Ureter (tissue), 1 donor: ENCODE measurements at regions not wholly inside any gene's neighbourhood (a gene's known extent, or its start where the extent isn't known, plus 50 kb on each side); places are given as distances from the start of the nearest gene placed in this dataset.
"Not testable (repeated sequence)": the region's sequence is repeated elsewhere in the genome, so short reads cannot be mapped to it uniquely, and the experiment has no call there.

Experiments used
- DNase-seq: peaks from one replicate; pipeline ENCODE4 v3.0.0-alpha.2; 2020; ENCODE audit warnings: low spot score
- donor health status: DM: yes; HTN: yes; CAD: no.

DNA sequence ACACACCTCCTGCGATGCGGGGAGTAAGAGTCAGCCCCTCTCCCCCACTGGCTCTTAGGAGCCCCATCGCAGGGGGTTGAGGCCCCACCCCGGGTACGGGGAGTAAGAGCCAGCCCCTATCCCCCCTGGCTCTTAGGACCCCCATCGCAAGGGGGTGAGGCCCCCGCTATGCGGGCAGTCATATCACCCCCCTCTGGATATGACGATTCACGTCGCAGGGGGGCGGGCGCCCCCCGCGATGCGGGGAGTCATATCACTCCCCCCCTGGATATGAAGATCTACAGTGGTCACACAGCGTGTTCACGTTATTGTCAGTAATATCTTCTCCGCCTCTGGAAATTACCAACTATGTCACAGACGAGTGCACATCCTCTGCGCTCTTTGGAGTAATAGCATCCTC lies 61.1 kb downstream of the DEFB131A start:
- DNase-seq = not testable (repeated sequence)

DNA sequence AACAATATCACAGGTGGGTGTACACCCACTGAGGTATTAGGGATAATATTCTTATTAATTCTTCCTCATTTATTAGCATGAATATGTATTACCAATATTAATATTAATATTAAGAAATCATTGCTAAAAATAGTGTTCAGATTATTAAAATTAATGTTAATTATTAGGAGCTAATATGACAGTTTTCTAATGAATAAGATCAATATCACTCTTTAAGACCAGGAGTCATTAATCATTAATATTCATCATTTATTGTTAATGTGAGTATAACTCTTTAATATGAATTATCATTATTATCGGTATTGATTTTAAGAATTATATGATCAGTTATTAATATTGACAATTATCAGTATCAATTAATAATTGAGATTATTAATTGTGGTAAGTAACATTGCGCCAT lies 62.5 kb downstream of the DEFB131A start:
- not testable (repeated sequence) for DNase-seq

DNA sequence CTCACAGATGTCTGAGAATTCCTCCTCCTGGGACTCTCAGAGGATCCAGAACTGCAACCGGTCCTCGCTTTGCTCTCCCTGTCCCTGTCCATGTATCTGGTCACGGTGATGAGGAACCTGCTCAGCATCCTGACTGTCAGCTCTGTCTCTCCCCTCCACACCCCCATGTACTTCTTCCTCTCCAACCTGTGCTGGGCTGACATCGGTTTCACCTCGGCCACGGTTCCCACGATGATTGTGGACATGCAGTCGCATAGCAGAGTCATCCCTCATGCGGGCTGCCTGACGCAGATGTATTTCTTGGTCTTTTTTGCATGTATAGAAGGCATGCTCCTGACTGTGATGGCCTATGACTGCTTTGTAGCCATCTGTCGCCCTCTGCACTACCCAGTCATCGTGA lies 68.7 kb downstream of the DEFB131A start:
- not testable (repeated sequence) for DNase-seq

DNA sequence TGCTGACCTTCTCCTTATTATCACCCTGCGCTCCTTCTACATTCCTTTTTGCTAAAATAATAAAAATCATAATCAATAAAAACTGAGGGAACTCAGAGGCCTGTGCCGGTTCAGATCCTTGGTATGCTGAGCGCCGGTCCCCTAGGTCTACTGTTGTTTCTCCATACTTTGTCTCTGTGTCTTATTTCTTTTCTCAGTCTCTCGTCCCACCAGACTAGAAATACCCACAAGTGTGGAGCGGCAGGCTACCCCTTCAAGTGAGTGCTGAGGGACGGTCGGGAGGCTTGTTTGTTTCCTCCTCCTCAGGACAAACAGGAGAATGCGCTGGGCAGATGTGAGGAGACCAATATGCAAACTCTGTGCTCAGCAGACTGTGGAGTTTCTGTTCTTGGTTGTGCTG lies 75.4 kb downstream of the DEFB131A start:
- not testable (repeated sequence) for DNase-seq

DNA sequence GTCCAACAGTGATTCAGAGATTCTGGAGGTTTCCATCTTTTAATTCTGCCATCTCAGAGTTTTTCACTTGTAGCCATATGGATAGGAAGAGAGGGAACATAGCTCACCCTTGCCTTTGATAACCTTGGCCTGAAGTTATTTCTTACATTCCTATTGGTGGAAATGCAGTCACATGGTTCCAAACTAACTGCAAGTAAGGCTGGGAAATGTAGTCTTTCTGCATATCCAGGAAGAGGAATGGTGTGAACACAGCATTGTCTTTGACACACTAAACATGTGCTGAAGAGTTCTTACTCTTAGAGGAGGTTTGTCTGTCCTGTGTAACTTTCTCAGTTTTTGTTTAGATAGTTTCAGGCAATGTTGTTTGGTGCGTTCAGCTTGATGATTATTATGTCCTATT lies 78.7 kb downstream of the DEFB131A start:
- DNase-seq = not testable (repeated sequence)

DNA sequence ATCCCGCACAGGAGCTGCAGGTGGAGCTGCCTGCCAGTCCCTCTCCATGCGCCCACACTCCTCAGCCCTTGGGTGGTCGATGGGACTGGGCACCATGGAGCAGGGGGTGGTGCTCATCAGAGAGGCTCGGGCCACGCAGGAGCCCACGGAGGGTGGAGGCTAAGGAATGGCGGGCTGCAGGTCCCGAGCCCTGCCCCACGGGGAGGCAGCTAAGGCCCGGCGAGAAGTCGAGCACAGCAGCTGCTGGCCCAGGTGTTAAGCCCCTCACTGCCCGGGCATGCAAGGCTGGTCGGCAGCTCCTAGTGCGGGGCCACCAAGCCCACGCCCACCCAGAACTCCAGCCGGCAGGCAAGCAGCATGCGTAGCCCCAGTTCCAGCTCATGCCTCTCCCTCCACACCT lies 80.2 kb downstream of the DEFB131A start:
- not testable (repeated sequence) for DNase-seq

DNA sequence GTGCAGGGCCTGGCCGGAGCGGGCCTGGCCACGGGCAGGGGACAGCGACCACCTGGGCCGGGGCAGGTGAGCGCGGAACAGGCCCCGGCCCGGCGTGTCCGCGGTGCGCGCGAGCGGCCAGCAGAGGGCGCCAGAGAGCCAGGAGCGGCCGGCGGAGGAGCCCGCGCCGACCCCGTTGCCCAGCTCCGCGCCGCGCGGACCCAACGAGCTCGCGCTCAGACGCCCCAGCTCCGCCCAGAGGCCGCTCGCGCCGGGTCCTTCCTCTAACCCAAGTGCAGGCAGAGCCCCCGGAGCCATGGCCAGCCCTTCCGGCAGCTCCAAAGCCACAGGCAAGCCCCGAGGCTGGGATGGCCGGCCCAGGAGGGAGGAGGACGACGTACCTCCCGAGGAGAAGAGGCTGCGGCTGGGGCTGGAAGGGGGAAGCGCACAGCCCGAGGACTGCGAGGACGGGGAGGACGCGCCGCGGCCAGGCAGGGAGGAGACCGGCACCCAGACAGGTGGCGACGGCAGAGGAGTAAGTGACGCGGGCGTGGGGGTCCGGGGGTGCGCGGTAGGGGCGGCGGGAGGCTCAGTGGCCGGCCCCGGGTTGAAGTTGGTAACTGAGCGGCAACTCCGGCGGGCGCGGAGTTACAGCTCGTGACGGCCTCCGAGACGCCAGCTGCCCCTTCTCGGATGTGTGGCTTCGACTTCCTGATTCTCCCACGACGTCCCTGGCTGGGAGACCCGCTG lies 88.1 kb downstream of the DEFB131A start:
- DNase-seq = peak; percentile 71

DNA sequence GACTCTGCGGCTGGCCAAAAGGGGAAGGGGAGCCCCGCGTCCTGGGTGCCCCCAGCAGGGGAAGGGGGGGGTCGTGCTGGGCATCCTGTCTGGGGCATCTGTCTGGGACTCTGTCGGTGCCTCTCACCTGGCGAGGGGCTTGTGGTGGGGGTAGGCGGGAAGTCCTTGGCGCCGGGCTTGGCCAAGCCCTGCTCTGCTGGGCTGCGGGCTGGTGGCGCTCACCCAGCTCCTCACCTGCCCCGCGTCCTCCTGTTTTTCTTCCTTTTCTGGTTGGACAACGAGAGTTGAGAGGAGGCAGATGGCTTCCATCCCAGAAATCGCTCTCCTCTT lies 88.6 kb downstream of the DEFB131A start:
- not testable (repeated sequence) for DNase-seq

DNA sequence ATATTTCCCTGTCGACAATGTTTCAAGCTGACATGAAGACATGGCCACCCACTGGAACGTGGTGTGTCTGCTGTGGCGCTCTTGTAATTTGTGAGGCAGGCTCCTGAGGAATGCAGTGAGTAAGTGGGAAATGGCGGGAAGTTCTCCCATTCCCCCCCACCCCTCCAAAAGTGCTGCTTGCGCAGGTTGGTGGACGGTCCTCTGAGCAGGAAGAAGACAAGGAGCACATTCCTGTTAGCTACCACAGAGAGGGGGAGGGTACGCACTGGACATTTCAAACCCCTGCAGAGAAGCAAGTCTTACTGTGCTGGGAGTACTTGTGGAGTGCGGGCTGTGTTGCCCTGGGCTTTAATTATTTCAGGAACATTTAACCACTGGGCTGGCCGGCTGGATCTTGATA lies 92.9 kb downstream of the DEFB131A start:
- not testable (repeated sequence) for DNase-seq

DNA sequence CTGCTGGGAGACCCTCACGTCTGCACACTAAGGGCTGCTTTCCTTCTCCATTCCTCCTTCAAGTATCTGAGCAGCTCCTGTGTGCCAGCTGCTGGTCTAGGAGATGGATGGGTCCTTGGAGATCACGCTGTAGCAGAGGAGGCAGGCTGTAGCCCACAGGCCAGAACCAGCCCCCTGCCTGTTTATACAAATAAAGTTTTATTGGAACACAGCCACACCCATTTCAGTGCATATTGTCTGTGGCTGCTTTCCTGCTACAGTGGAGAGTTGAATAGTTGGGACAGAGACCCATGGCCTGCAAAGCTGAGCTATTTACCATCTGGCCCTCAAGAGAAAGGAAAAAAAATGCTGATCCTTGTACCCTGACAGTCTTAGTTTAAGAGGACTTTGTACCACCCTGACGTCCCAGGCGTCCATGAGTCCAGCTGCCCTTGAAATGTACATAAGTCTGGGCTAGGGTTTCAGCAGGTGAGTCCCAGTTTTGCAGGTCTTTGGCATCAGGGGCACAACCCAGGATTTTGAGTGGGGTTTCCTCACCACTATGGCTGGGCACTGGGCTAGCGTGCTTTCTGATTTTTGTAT lies 95.8 kb downstream of the DEFB131A start:
- not testable (repeated sequence) for DNase-seq

DNA sequence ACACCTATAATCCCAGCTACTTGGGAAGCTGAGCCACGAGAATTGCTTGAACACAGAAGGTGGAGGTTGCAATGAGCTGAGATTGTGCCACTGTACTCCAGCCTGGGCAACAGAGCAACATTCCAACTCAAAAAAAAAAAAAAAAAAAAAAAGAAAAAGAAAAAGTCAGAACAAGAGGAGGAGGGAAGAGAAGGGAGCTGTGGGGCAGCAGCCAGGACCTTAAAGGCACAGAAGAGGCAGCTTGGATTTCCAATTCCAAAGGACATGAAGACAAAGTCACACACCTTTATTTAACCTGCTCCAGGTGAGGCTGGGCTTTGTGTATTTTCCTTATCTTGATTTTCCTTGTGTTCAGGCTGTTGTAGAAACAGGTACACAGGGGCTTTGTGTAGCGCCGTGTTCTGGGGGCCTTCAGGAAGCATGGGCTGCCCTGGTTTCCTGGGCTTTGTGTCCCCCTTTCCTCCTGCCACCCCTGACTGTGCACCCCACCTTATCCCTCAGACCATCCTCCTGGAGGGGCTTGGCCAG lies 97.2 kb downstream of the DEFB131A start:
- DNase-seq = not testable (repeated sequence)

DNA sequence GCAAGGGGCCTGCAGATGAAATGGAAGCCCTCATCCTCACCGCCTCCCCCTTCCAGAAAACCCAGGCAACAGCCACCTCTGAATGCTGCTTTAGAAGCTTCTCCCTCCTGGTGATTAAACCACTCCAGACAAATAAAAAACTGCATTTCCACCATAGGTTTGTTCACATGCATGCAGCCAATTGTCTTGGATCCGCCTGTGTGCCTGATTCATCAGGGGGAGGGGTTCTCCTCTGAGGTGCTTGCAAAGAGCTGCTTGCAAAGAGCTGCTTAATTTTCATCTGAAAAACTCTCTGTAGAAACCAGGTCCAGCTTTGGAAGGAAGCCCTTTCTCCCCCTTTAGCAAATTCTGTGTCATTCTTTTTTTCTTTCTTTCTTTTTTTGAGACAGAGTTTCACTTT lies 100.6 kb downstream of the DEFB131A start:
- DNase-seq = not testable (repeated sequence)

DNA sequence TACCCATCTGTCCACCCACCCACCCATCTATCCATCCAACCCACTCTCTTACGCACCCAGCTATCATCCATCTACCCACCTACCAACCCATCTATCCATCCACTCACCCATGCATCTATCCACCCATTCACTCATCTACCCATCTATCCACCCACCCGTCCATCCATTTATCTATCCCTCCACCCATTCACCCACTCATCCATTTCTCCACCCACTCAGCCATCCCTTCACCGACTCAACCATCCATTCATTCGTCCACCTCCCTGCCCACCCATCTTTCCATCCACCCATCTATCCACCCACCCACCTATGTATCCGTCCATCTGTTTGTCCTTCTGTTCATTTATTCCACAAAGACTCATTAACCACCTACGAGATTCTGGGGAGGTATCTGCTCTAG lies 103.3 kb downstream of the DEFB131A start:
- DNase-seq = not testable (repeated sequence)

DNA sequence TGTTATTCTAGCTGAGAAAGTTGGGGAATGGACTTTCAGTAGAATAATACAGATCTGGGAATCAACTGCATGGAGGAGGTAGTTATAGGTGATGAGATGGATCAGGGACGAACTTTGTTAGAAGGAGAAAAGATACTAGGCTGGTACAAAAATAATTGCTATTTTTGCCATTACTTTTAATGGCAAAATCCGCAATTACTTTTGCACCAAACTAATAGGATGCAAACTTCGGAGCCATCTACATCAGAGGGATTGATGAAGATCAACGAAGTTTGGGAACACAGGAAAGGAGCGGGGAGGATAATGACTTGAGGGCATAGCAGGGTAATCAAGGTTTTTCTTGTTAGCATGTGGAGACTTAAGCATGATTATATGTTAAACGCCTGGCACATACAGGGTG lies 111.9 kb downstream of the DEFB131A start:
- not testable (repeated sequence) for DNase-seq

DNA sequence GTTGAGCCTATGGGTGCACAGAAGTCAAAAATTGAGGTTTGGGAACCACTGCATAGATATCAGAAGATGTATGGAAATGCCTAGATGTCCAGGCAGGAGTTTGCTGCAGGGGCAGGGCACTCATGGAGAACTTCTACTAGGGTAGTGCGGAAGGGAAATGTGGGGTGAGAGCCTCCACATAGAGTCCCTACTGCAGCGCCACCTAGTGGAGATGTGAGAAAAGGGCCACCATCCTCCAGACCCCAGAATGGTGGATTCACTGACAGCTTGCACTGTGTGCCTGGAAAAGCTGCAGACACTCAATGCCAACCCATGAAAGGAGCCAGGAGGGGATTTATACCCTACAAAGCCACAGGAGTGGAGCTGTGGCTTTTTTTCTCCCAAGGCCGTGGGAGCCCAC lies 133.7 kb downstream of the DEFB131A start:
- not testable (repeated sequence) for DNase-seq

DNA sequence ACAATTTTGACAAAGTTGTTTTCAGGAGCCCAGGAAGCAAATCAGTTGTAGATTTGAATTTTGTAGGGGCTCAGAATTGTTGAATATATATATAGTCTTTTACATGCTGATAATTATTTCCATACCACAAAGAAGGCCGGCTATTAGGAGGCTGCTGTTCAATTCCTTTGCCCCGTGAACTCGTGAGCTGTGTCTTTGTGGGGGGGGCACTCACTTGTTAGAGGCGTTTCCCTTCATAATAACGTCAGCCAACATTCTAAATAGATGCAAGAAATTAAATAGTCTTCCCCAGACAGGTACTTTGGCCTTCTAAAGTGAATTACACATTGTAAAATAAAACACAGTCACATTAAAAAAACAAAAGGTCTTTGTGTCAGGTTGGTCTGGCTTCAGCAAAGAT lies 138.7 kb downstream of the DEFB131A start:
- not testable (repeated sequence) for DNase-seq

DNA sequence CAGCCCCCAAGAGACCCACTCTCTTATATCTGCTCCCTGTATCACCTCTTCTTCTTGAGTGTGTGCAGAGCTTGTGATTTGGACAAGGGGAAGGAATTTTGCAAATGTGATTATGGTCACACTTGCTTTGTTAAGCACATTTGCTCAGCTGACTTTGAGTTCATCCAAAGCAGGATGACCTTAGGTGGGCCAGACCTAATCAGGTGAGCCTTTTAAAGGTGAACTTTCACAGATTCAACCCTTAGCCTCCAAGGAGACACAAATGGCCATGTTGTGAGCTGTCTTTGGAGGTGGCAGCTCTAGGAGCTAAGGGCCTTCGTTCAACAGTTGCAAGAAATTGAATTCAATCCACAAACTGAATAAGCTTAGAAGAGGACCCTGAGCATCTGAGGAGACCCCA lies 147.8 kb downstream of the DEFB131A start:
- no peak for DNase-seq

DNA sequence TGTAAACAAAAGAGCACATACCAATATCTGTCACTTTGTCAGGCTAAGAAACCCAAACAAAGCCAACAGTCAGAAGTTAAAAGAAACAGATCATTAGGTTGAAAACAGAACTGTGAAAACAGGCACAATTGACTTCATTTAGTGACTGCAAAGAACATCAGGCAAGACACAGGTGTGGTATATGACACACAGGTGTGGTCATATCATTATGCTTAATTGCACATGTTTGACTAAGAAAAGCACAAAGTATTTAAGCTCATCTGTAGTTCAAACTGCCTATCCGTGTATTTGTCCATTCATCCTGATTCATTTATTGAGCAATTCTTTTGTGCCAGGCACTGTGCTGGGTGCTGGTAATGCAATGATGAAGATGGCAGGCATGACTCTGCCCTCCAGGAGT lies 150.7 kb downstream of the DEFB131A start:
- no peak for DNase-seq

DNA sequence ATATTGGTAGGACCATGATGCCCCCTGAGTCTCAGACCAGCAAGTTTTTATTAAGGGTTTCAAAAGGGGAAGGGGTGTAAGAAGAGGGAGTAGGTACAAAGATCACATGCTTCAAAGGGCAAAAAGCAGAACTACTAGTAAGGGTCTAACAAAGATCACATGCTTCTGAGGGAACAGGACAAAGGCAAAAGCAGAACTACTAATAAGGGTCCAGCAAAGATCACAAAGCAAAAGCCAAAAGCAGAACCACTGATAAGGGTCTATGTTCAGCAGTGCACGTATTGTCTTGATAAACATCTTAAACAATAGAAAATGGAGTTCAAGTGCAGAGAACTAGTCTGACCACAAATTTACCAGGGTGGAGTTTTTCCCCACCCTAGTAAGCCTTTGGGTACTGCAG lies 151.3 kb downstream of the DEFB131A start:
- not testable (repeated sequence) for DNase-seq

DNA sequence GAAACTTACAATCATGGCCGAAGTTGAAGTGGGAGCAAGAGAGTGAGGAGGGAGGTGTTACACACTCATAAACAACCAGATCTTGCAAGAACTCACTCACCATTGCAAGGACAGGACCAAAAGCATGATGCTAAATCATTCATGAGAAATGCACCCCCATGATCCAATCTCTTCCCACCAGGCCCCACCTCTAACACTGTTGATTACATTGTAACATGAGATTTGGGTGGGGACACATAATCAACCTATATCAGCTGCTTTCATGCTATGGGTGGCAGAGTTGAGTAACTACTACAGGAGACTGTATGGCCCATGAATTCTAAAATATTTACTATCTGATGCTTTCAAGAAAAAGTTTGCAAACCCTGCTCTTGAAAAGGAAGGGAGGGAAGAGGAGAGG lies 155.1 kb downstream of the DEFB131A start:
- DNase-seq = no peak

DNA sequence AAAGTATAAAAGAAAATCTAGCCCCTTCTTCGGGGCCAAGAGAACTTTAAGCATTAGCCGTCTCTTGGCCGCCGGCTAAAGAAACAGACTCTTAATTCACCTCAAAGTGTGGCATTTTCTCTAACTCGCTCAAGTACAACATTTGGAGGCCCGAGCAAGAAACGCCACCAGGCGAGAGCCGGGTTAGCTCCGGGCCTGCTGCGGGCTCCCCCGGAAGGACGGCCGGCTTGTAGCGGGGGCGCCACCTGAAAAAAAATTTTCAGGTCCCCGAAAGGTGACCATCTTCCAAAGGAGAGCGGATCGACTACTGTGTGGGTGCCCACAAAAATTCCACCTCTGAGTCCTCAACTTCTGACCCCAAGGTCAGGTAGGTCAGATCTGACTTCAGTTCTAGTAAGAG lies 156.0 kb downstream of the DEFB131A start:
- no peak for DNase-seq

DNA sequence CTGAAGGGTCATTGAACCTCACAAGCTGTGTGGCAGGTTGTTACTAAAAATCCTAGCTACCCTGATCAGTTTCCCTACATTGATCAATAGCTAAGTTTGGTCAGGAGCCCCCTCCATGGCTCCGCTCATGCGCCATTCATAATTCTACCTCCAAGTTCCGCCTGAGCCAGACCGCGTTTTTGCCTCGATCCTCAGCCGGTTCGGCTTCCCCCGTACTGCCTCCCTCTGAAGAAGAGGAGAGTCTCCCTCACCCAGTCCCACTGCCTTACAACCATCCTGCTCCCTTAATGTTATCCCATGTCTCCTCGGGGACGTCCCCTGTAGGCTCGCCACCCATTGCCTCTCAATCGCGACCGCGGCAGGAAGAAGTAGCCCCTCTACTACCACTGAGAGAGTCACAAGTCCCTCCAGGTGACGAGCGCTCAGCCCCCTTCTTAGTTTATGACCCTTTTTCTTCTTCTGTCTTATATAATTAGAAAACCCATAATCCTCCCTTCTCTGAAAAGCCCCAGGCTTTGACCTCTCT lies 158.2 kb downstream of the DEFB131A start:
- no peak for DNase-seq
